Fibroblast of lung (primary cell): ENCODE measurements at regions not wholly inside any gene's neighbourhood (a gene's known extent, or its start where the extent isn't known, plus 50 kb on each side); places are given as distances from the start of the nearest gene placed in this dataset.

Experiments
- CTCF ChIP-seq, 2 donors: IDR thresholded peaks in 1 of 2; conservative IDR thresholded peaks in 1 of 2; 1 replicate in 1 of 2; 2 replicates in 1 of 2; pipeline ENCODE4 v1.5.1; 2011 to 2012; ENCODE audit warnings: low read length in 2 of 2, control low read depth in 1 of 2, inconsistent platforms in 1 of 2, low read depth in 1 of 2, mild to moderate bottlenecking in 1 of 2
- EZH2 ChIP-seq: IDR thresholded peaks from 2 replicates; pipeline ENCODE4 v1.5.1; 2012; ENCODE audit warnings: low read length, control low read depth, mild to moderate bottlenecking; ENCODE audit errors: missing control alignments

- TF ChIP-seq EZH2 (no peak), CTCF (conservative IDR thresholded peaks at IDR 0.05 in 1 of 2, IDR thresholded peaks at IDR 0.05 in 1 of 2; ENCODE audit: low read depth in 1 of 2, low read length in 2 of 2) (no peak)
Measured at GRCh38 chr13:109599901-109600657, 186.3 kb downstream of the IRS2 start.
